MCF 10A (cell line): ENCODE measurements at regions not wholly inside any gene's neighbourhood (a gene's known extent, or its start where the extent isn't known, plus 50 kb on each side); places are given as distances from the start of the nearest gene placed in this dataset.

Source experiments
- BruUV-seq: library from RNA; stranded (reverse); fragments of 400-500 nt; replicated peaks from 2 replicates; lab custom pipeline; 2021; lab: Mats Ljungman, UMichigan
- CTCF ChIA-PET: fragments of 300-600 bp; sonication (Branson Sonifier 250); formaldehyde crosslinking; extraction: SDS; loops from one replicate; lab custom pipeline; 2021; ENCODE audit warnings: antibody characterized with exemption, inconsistent platforms; lab: Yijun Ruan, JAX
- POLR2A ChIA-PET: fragments of 300-600, 350-650 bp; sonication (Branson Sonifier 250); formaldehyde crosslinking; extraction: SDS; loops from one replicate; lab custom pipeline; 2020; ENCODE audit warnings: antibody characterized with exemption, inconsistent platforms; lab: Yijun Ruan, JAX
- DNase-seq: peaks from one replicate; pipeline ENCODE4 v3.0.0-alpha.2; 2018; ENCODE audit not compliant: unreplicated experiment
- H3K27ac Mint-ChIP-seq: one replicate; pipeline ENCODE4 v1.8.0; 2022; ENCODE audit warnings: mild to moderate bottlenecking, low read depth, mixed read lengths; ENCODE audit not compliant: unreplicated experiment
- H3K27me3 Mint-ChIP-seq: one replicate; pipeline ENCODE4 v1.8.0; 2022; ENCODE audit warnings: mixed read lengths; ENCODE audit not compliant: insufficient read depth, unreplicated experiment
- H3K36me3 Mint-ChIP-seq: one replicate; pipeline ENCODE4 v1.8.0; 2022; ENCODE audit warnings: mild to moderate bottlenecking, moderate library complexity, mixed read lengths; ENCODE audit not compliant: insufficient read depth, unreplicated experiment
- H3K4me1 Mint-ChIP-seq: one replicate; pipeline ENCODE4 v1.8.0; 2022; ENCODE audit warnings: mixed read lengths; ENCODE audit not compliant: insufficient read depth, unreplicated experiment
- H3K4me3 Mint-ChIP-seq: one replicate; pipeline ENCODE4 v1.8.0; 2022; ENCODE audit warnings: mild to moderate bottlenecking, moderate library complexity, mixed read lengths; ENCODE audit not compliant: unreplicated experiment
- H3K9me3 Mint-ChIP-seq: one replicate; pipeline ENCODE4 v1.8.0; 2022; ENCODE audit warnings: mixed read lengths; ENCODE audit not compliant: unreplicated experiment
- CTCF ChIP-seq: fragments of 200-600 bp; IDR thresholded peaks from one replicate; pipeline ENCODE4 v1.8.0; 2022; ENCODE audit warnings: antibody characterized with exemption, mild to moderate bottlenecking; ENCODE audit not compliant: unreplicated experiment
- intact Hi-C: fragments of 100-400 bp; cut with micrococcal nuclease; formaldehyde crosslinking; loops from 2 replicates; pipeline ENCODE4 v1.14.1; 2022

- intact Hi-C loops: no loop called here
- Mint-ChIP-seq H3K27ac (no peak overlapping the region), H3K4me3 (no peak overlapping the region), H3K36me3 (no peaks in the 10 kb centered on the region), H3K4me1 (no peaks in the 10 kb centered on the region), H3K9me3 (peaks cover 7% of the 10 kb centered on the region), H3K27me3 (no peaks in the 10 kb centered on the region)
- ChIA-PET POLR2A (no interaction called here), CTCF (no interaction called here)
- no TSS peak for BruUV-seq
- no peak for DNase-seq
- no peak for TF ChIP-seq CTCF
Measured at GRCh38 chr14:42319996-42320395, 713.3 kb downstream of the LRFN5 start.

- TF ChIP-seq CTCF: no peak
- CTCF ChIA-PET: no interaction called here
- Mint-ChIP-seq H3K36me3 (no peaks in the 10 kb centered on the region), H3K27ac (no peak overlapping the region), H3K4me1 (no peaks in the 10 kb centered on the region), H3K4me3 (no peak overlapping the region), H3K27me3 (no peaks in the 10 kb centered on the region), H3K9me3 (no peaks in the 10 kb centered on the region)
- DNase-seq: no peak
- intact Hi-C loops: no loop called here
- no TSS peak for BruUV-seq
- POLR2A ChIA-PET: no interaction called here
Measured at GRCh38 chr14:42316693-42317092, 710.0 kb downstream of the LRFN5 start.

- ChIA-PET POLR2A (interaction anchor here (1.3 kb wide), 1 partner anchor 11 kb away, joined by 4 read pairs; no protein-coding TSS in a partner anchor), CTCF (interaction anchor here (0.5 kb wide), 1 partner anchor 15 kb away, joined by 4 read pairs; no protein-coding TSS in a partner anchor)
- BruUV-seq: no TSS peak
- H3K4me3 Mint-ChIP-seq: no peak overlapping the region
- H3K9me3 Mint-ChIP-seq: peaks cover 6% of the 10 kb centered on the region
- no peaks in the 10 kb centered on the region for H3K36me3 Mint-ChIP-seq
- intact Hi-C loops: no loop called here
- no peaks in the 10 kb centered on the region for H3K27me3 Mint-ChIP-seq
- H3K4me1 Mint-ChIP-seq: no peaks in the 10 kb centered on the region
- H3K27ac Mint-ChIP-seq: no peak overlapping the region
- no peak for DNase-seq
- no peak for TF ChIP-seq CTCF
Measured at GRCh38 chr14:42311876-42312275, 705.2 kb downstream of the LRFN5 start.

GRCh38 chr14:42307239-42307825 lies 700.7 kb downstream of the LRFN5 start:
- ChIA-PET CTCF (no interaction called here), POLR2A (no interaction called here)
- Mint-ChIP-seq H3K27me3 (no peaks in the 10 kb centered on the region), H3K4me1 (no peaks in the 10 kb centered on the region), H3K4me3 (no peak overlapping the region), H3K36me3 (no peaks in the 10 kb centered on the region), H3K9me3 (peaks cover 13% of the 10 kb centered on the region), H3K27ac (no peak overlapping the region)
- intact Hi-C loops: no loop called here
- DNase-seq: peak; percentile 0
- BruUV-seq: no TSS peak
- TF ChIP-seq CTCF: no peak
